Kidney (tissue), 13 donors: ENCODE measurements at regions not wholly inside any gene's neighbourhood (a gene's known extent, or its start where the extent isn't known, plus 50 kb on each side); places are given as distances from the start of the nearest gene placed in this dataset.
A peak's percentile ranks its signal among the peaks of the same experiment; 100 is the strongest.

Experiments
- DNase-seq, 5 donors: peaks; one replicate each; pipeline ENCODE4 v3.0.0-alpha.2; 2013 to 2020
- FAIRE-seq: peaks from 2 replicates; lab custom pipeline; 2012; peaks lifted over from hg19 to GRCh38; lab: Jason Lieb, UNC
- H3K27ac ChIP-seq, 2 donors: one replicate each; pipeline ENCODE4 v1.7.0; 2013; ENCODE audit warnings: low read depth in 2 of 2, low read length in 2 of 2, inconsistent platforms in 1 of 2
- H3K27me3 ChIP-seq: one replicate; pipeline ENCODE4 v1.7.1; 2013; ENCODE audit warnings: low read length, inconsistent platforms; ENCODE audit not compliant: control insufficient read depth, insufficient read depth
- H3K36me3 ChIP-seq, 3 donors: one replicate each; pipeline versions ENCODE4 v1.7.0 to v1.7.1; 2013; ENCODE audit warnings: low read length in 3 of 3, control low read depth in 1 of 3, inconsistent platforms in 1 of 3; ENCODE audit not compliant: insufficient read depth in 3 of 3, control insufficient read depth in 2 of 3
- H3K4me1 ChIP-seq, 3 donors: one replicate each; pipeline versions ENCODE4 v1.7.0 to v1.7.1; 2013; ENCODE audit warnings: low read length in 3 of 3, inconsistent platforms in 1 of 3, low read depth in 1 of 3; ENCODE audit not compliant: control insufficient read depth in 2 of 3, insufficient read depth in 2 of 3
- H3K4me3 ChIP-seq, 3 donors: one replicate each; pipeline versions ENCODE4 v1.7.0 to v1.8.1; 2013; ENCODE audit warnings: low read length in 3 of 3, control low read depth in 1 of 3, inconsistent platforms in 1 of 3
- H3K9ac ChIP-seq, 3 donors: one replicate each; pipeline versions ENCODE4 v1.7.0 to v1.7.1; 2013; ENCODE audit warnings: low read length in 3 of 3, control low read depth in 1 of 3, inconsistent platforms in 1 of 3
- H3K9me3 ChIP-seq, 3 donors: one replicate each; pipeline versions ENCODE4 v1.7.0 to v1.7.1; 2013; ENCODE audit warnings: low read length in 3 of 3, control low read depth in 1 of 3, inconsistent platforms in 1 of 3; ENCODE audit not compliant: control insufficient read depth in 2 of 3, insufficient read depth in 1 of 3
- CTCF ChIP-seq: IDR thresholded peaks from 3 replicates; pipeline ENCODE4 v1.5.1; 2012; ENCODE audit warnings: mild to moderate bottlenecking, moderate library complexity, borderline replicate concordance; ENCODE audit not compliant: insufficient read depth; ENCODE audit errors: extremely low read depth
- intact Hi-C: fragments of 100-400 bp; cut with DNase I; formaldehyde crosslinking; loops from one replicate; pipeline ENCODE4 v1.11.1; 2022
- donor health status: control.
- donor health status: control.
- donor health status: control.
- donor health status: control.
- donor health status: control.
- donor health status: DM: yes; HTN: yes; CAD: no.
- donor health status: Normal renal cell carcinoma (clear cell type).

GRCh38 chr15:72907733-72908132 is 124.2 kb upstream of the ADPGK start:
- no peak overlapping the region for H3K4me3 ChIP-seq
- DNase-seq (peak in 3 of 5 donors; percentile 50 to 72 (median 61)), FAIRE-seq (no peak)
- H3K27me3 ChIP-seq, result no peaks in the 10 kb centered on the region
- H3K4me1 ChIP-seq, result no peaks in the 10 kb centered on the region
- H3K9ac ChIP-seq, result no peak overlapping the region
- TF ChIP-seq CTCF, result no peak
- intact Hi-C loops, result no loop called here
- no peaks in the 10 kb centered on the region for H3K36me3 ChIP-seq
- no peaks in the 10 kb centered on the region for H3K9me3 ChIP-seq
- no peak overlapping the region for H3K27ac ChIP-seq

GRCh38 chr15:72902919-72903260 is 119.3 kb upstream of the ADPGK start:
- no peaks in the 10 kb centered on the region for H3K9me3 ChIP-seq
- TF ChIP-seq CTCF, result no peak
- H3K4me1 ChIP-seq, result peaks cover 0 to 3% (median 0%) of the 10 kb centered on the region in 3 donors
- intact Hi-C loops, result no loop called here
- no peaks in the 10 kb centered on the region for H3K27me3 ChIP-seq
- no peaks in the 10 kb centered on the region for H3K36me3 ChIP-seq
- no peak overlapping the region for H3K4me3 ChIP-seq
- no peak for FAIRE-seq
- no peak overlapping the region for H3K27ac ChIP-seq
- no peak overlapping the region for H3K9ac ChIP-seq
- no peak for DNase-seq

- intact Hi-C loops, result no loop called here
Measured at GRCh38 chr15:72902245-72902918, 118.8 kb upstream of the ADPGK start.

More at GRCh38 chr15:72902245-72902918, 118.8 kb upstream of the ADPGK start:
- Histone ChIP-seq H3K9ac (no peak overlapping the region), H3K4me3 (no peak overlapping the region), H3K27ac (no peak overlapping the region), H3K36me3 (no peaks in the 10 kb centered on the region), H3K4me1 (peaks cover 0 to 3% (median 0%) of the 10 kb centered on the region in 3 donors), H3K9me3 (no peaks in the 10 kb centered on the region), H3K27me3 (no peaks in the 10 kb centered on the region)
- DNase-seq, result peak; percentile 65 to 84 (median 80)
- TF ChIP-seq CTCF, result no peak
- FAIRE-seq, result no peak
